Ascending aorta (tissue), 2 donors: ENCODE measurements at regions not wholly inside any gene's neighbourhood (a gene's known extent, or its start where the extent isn't known, plus 50 kb on each side); places are given as distances from the start of the nearest gene placed in this dataset.
"Not testable (repeated sequence)": the region's sequence is repeated elsewhere in the genome, so short reads cannot be mapped to it uniquely, and the experiment has no call there.

Experiments
- DNase-seq, 2 donors: peaks; one replicate each; pipeline ENCODE4 v3.0.0-alpha.2; 2019; ENCODE audit warnings: low spot score in 2 of 2
- H3K27ac ChIP-seq, 2 donors: fragments of 200-600 bp; sonication (generic); one replicate each; pipeline ENCODE4 v1.5.1; 2016 to 2017; ENCODE audit warnings: mild to moderate bottlenecking in 1 of 2
- H3K27me3 ChIP-seq: fragments of 200-600 bp; sonication (generic); one replicate; pipeline ENCODE4 v1.5.1; 2017
- H3K36me3 ChIP-seq, 2 donors: fragments of 200-600 bp; sonication (generic); one replicate each; pipeline ENCODE4 v1.5.1; 2016
- H3K4me1 ChIP-seq, 2 donors: fragments of 200-600 bp; sonication (generic); one replicate each; pipeline ENCODE4 v1.5.1; 2016 to 2017; ENCODE audit warnings: mild to moderate bottlenecking in 1 of 2
- H3K4me3 ChIP-seq, 2 donors: fragments of 200-600 bp; sonication (generic); one replicate each; pipeline ENCODE4 v1.5.1; 2016 to 2017; ENCODE audit warnings: mild to moderate bottlenecking in 1 of 2
- H3K9me3 ChIP-seq, 2 donors: fragments of 200-600 bp; sonication (generic); one replicate each; pipeline ENCODE4 v1.5.1; 2016
- CTCF ChIP-seq, 3 experiments: fragments of 200-600 bp in 2 of 3; fragments of 450-650 bp in 1 of 3; sonication (generic) in 2 of 3; IDR thresholded peaks; one replicate each; pipeline ENCODE4 v1.5.1; 2016 to 2019; ENCODE audit warnings: antibody characterized with exemption in 3 of 3, mild to moderate bottlenecking in 1 of 3, moderate library complexity in 1 of 3
- intact Hi-C: fragments of 100-400 bp; cut with DNase I; formaldehyde crosslinking; loops from one replicate; pipeline ENCODE4 v1.15.1; 2023

GRCh38 chr2:163974766-163975165 lies 239.0 kb upstream of the FIGN start:
- intact Hi-C loops: no loop called here
- no peaks in the 10 kb centered on the region for H3K27me3 ChIP-seq
- no peak for TF ChIP-seq CTCF (IDR thresholded peaks at IDR 0.05)
- H3K36me3 ChIP-seq: no peaks in the 10 kb centered on the region
- H3K4me1 ChIP-seq: peaks cover 0 to 7% of the 10 kb centered on the region in 2 donors
- no peaks in the 10 kb centered on the region for H3K9me3 ChIP-seq
- H3K4me3 ChIP-seq: no peak overlapping the region
- H3K27ac ChIP-seq: no peak overlapping the region
- DNase-seq: no peak

- Histone ChIP-seq H3K27ac (peak overlapping the region; percentile 32 to 48), H3K9me3 (no peaks in the 10 kb centered on the region), H3K4me1 (peaks cover 0 to 8% of the 10 kb centered on the region in 2 donors), H3K4me3 (no peak overlapping the region), H3K36me3 (no peaks in the 10 kb centered on the region), H3K27me3 (no peaks in the 10 kb centered on the region)
- intact Hi-C loops: no loop called here
- no peak for TF ChIP-seq CTCF (IDR thresholded peaks at IDR 0.05)
- no peak for DNase-seq
Observed at GRCh38 chr2:163970058-163970813, 234.4 kb upstream of the FIGN start.

GRCh38 chr2:163964278-163964677 lies 228.5 kb upstream of the FIGN start:
- H3K4me3 ChIP-seq, intact Hi-C loops, DNase-seq, H3K9me3 ChIP-seq, H3K27ac ChIP-seq, H3K4me1 ChIP-seq, H3K36me3 ChIP-seq, H3K27me3 ChIP-seq: not testable (repeated sequence)

GRCh38 chr2:163953390-163953907 lies 217.6 kb upstream of the FIGN start:
- Histone ChIP-seq H3K36me3 (no peaks in the 10 kb centered on the region), H3K9me3 (no peaks in the 10 kb centered on the region), H3K27ac (peak overlapping the region; percentile 1 to 43), H3K4me1 (no peaks in the 10 kb centered on the region), H3K4me3 (no peak overlapping the region), H3K27me3 (no peaks in the 10 kb centered on the region)
- no peak for DNase-seq
- no peak for TF ChIP-seq CTCF (IDR thresholded peaks at IDR 0.05)
- intact Hi-C loops: no loop called here

GRCh38 chr2:163951312-163951711 lies 215.5 kb upstream of the FIGN start:
- no peak overlapping the region for H3K27ac ChIP-seq
- TF ChIP-seq CTCF (IDR thresholded peaks at IDR 0.05): no peak
- no peaks in the 10 kb centered on the region for H3K27me3 ChIP-seq
- no peaks in the 10 kb centered on the region for H3K4me1 ChIP-seq
- H3K9me3 ChIP-seq: no peaks in the 10 kb centered on the region
- no peak for DNase-seq
- H3K4me3 ChIP-seq: no peak overlapping the region
- H3K36me3 ChIP-seq: no peaks in the 10 kb centered on the region
- intact Hi-C loops: no loop called here

GRCh38 chr2:163949693-163950092 lies 213.9 kb upstream of the FIGN start:
- Histone ChIP-seq H3K36me3 (no peaks in the 10 kb centered on the region), H3K4me1 (no peaks in the 10 kb centered on the region), H3K4me3 (no peak overlapping the region), H3K9me3 (no peaks in the 10 kb centered on the region), H3K27ac (no peak overlapping the region), H3K27me3 (no peaks in the 10 kb centered on the region)
- intact Hi-C loops: no loop called here
- DNase-seq: no peak
- TF ChIP-seq CTCF (IDR thresholded peaks at IDR 0.05): no peak
